H1 (cell line): ENCODE measurements at regions not wholly inside any gene's neighbourhood (a gene's known extent, or its start where the extent isn't known, plus 50 kb on each side); places are given as distances from the start of the nearest gene placed in this dataset.

Source experiments
- TF ChIP-seq, protein P1 (sequence below): fragments of 300-600 bp; sonication (generic); IDR thresholded peaks from 2 replicates; pipeline ENCODE4 v1.7.1; 2012; ENCODE audit warnings: low read length, moderate library complexity, mild to moderate bottlenecking, inconsistent platforms; ENCODE audit not compliant: insufficient replicate concordance
- TF ChIP-seq, protein P2 (sequence below): IDR thresholded peaks from 2 replicates; pipeline ENCODE4 v1.6.1; 2011; ENCODE audit warnings: low read depth, mild to moderate bottlenecking, low read length; ENCODE audit not compliant: insufficient read depth

DNA sequence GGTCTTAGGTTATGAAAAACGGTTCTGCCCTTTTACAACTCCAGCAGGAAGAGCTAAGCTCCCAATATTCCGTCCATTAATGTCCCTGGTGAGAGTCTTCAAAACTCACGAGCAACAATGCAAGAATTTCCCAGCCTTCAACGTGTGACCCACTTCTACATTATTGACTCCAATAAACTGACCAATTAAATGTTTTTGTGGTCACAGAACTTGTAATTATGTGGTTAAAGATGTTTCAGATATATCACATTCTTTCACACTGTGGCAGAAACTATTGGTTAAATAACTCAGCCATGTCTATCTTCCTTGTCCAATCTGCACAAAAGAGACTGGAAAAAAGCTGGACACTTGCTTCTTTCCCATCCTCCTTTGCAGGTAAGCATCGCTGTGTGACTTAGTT, 286.6 kb upstream of the ADAMTS9 start (continued):
- TF ChIP-seq, protein P1, sequence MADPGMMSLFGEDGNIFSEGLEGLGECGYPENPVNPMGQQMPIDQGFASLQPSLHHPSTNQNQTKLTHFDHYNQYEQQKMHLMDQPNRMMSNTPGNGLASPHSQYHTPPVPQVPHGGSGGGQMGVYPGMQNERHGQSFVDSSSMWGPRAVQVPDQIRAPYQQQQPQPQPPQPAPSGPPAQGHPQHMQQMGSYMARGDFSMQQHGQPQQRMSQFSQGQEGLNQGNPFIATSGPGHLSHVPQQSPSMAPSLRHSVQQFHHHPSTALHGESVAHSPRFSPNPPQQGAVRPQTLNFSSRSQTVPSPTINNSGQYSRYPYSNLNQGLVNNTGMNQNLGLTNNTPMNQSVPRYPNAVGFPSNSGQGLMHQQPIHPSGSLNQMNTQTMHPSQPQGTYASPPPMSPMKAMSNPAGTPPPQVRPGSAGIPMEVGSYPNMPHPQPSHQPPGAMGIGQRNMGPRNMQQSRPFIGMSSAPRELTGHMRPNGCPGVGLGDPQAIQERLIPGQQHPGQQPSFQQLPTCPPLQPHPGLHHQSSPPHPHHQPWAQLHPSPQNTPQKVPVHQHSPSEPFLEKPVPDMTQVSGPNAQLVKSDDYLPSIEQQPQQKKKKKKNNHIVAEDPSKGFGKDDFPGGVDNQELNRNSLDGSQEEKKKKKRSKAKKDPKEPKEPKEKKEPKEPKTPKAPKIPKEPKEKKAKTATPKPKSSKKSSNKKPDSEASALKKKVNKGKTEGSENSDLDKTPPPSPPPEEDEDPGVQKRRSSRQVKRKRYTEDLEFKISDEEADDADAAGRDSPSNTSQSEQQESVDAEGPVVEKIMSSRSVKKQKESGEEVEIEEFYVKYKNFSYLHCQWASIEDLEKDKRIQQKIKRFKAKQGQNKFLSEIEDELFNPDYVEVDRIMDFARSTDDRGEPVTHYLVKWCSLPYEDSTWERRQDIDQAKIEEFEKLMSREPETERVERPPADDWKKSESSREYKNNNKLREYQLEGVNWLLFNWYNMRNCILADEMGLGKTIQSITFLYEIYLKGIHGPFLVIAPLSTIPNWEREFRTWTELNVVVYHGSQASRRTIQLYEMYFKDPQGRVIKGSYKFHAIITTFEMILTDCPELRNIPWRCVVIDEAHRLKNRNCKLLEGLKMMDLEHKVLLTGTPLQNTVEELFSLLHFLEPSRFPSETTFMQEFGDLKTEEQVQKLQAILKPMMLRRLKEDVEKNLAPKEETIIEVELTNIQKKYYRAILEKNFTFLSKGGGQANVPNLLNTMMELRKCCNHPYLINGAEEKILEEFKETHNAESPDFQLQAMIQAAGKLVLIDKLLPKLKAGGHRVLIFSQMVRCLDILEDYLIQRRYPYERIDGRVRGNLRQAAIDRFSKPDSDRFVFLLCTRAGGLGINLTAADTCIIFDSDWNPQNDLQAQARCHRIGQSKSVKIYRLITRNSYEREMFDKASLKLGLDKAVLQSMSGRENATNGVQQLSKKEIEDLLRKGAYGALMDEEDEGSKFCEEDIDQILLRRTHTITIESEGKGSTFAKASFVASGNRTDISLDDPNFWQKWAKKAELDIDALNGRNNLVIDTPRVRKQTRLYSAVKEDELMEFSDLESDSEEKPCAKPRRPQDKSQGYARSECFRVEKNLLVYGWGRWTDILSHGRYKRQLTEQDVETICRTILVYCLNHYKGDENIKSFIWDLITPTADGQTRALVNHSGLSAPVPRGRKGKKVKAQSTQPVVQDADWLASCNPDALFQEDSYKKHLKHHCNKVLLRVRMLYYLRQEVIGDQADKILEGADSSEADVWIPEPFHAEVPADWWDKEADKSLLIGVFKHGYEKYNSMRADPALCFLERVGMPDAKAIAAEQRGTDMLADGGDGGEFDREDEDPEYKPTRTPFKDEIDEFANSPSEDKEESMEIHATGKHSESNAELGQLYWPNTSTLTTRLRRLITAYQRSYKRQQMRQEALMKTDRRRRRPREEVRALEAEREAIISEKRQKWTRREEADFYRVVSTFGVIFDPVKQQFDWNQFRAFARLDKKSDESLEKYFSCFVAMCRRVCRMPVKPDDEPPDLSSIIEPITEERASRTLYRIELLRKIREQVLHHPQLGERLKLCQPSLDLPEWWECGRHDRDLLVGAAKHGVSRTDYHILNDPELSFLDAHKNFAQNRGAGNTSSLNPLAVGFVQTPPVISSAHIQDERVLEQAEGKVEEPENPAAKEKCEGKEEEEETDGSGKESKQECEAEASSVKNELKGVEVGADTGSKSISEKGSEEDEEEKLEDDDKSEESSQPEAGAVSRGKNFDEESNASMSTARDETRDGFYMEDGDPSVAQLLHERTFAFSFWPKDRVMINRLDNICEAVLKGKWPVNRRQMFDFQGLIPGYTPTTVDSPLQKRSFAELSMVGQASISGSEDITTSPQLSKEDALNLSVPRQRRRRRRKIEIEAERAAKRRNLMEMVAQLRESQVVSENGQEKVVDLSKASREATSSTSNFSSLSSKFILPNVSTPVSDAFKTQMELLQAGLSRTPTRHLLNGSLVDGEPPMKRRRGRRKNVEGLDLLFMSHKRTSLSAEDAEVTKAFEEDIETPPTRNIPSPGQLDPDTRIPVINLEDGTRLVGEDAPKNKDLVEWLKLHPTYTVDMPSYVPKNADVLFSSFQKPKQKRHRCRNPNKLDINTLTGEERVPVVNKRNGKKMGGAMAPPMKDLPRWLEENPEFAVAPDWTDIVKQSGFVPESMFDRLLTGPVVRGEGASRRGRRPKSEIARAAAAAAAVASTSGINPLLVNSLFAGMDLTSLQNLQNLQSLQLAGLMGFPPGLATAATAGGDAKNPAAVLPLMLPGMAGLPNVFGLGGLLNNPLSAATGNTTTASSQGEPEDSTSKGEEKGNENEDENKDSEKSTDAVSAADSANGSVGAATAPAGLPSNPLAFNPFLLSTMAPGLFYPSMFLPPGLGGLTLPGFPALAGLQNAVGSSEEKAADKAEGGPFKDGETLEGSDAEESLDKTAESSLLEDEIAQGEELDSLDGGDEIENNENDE, result no peak
- TF ChIP-seq, protein P2, sequence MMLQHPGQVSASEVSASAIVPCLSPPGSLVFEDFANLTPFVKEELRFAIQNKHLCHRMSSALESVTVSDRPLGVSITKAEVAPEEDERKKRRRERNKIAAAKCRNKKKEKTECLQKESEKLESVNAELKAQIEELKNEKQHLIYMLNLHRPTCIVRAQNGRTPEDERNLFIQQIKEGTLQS, result no peak
